ENCODE measurements at regions not wholly inside any gene's neighbourhood (a gene's known extent, or its start where the extent isn't known, plus 50 kb on each side); places are given as distances from the start of the nearest gene placed in this dataset.

- Mint-ChIP-seq H3K4me1 (peaks cover 6% of the 10 kb centered on the region), H3K27me3 (no peaks in the 10 kb centered on the region), H3K27ac (no peak overlapping the region), H3K9me3 (no peaks in the 10 kb centered on the region), H3K36me3 (no peaks in the 10 kb centered on the region), H3K4me3 (no peak overlapping the region)
- DNase-seq: no peak
Measured at GRCh38 chr10:47136866-47137265, 163.1 kb upstream of the GDF10 start.

- H3K4me3 Mint-ChIP-seq: no peak overlapping the region
- no peaks in the 10 kb centered on the region for H3K9me3 Mint-ChIP-seq
- H3K27me3 Mint-ChIP-seq: no peaks in the 10 kb centered on the region
- no peaks in the 10 kb centered on the region for H3K36me3 Mint-ChIP-seq
- no peak overlapping the region for H3K27ac Mint-ChIP-seq
- DNase-seq: no peak
- H3K4me1 Mint-ChIP-seq: peaks cover 6% of the 10 kb centered on the region
Measured at GRCh38 chr10:47137311-47137851, 162.6 kb upstream of the GDF10 start.

- Mint-ChIP-seq H3K27me3 (no peaks in the 10 kb centered on the region), H3K9me3 (no peaks in the 10 kb centered on the region), H3K4me3 (no peak overlapping the region), H3K27ac (no peak overlapping the region), H3K4me1 (peaks cover 2% of the 10 kb centered on the region), H3K36me3 (no peaks in the 10 kb centered on the region)
- no peak for DNase-seq
Measured at GRCh38 chr10:47139121-47139520, 160.9 kb upstream of the GDF10 start.

- Mint-ChIP-seq H3K4me3 (no peak overlapping the region), H3K9me3 (no peaks in the 10 kb centered on the region), H3K36me3 (no peaks in the 10 kb centered on the region), H3K4me1 (peaks cover 13% of the 10 kb centered on the region), H3K27me3 (no peaks in the 10 kb centered on the region), H3K27ac (no peak overlapping the region)
- no peak for DNase-seq
Measured at GRCh38 chr10:47140761-47141348, 159.1 kb upstream of the GDF10 start.

- DNase-seq: no peak
- no peaks in the 10 kb centered on the region for H3K9me3 Mint-ChIP-seq
- H3K4me1 Mint-ChIP-seq: peaks cover 15% of the 10 kb centered on the region
- no peak overlapping the region for H3K27ac Mint-ChIP-seq
- H3K36me3 Mint-ChIP-seq: no peaks in the 10 kb centered on the region
- H3K4me3 Mint-ChIP-seq: no peak overlapping the region
- no peaks in the 10 kb centered on the region for H3K27me3 Mint-ChIP-seq
Measured at GRCh38 chr10:47141349-47141748, 158.6 kb upstream of the GDF10 start.

- H3K4me3 Mint-ChIP-seq: no peak overlapping the region
- H3K4me1 Mint-ChIP-seq: peaks cover 15% of the 10 kb centered on the region
- H3K27ac Mint-ChIP-seq: no peak overlapping the region
- peaks cover 2% of the 10 kb centered on the region for H3K36me3 Mint-ChIP-seq
- no peaks in the 10 kb centered on the region for H3K27me3 Mint-ChIP-seq
- no peaks in the 10 kb centered on the region for H3K9me3 Mint-ChIP-seq
- no peak for DNase-seq
Measured at GRCh38 chr10:47143072-47143471, 156.9 kb upstream of the GDF10 start.

GRCh38 chr10:47143473-47143872, 156.5 kb upstream of the GDF10 start:
- Mint-ChIP-seq H3K9me3 (no peaks in the 10 kb centered on the region), H3K27me3 (no peaks in the 10 kb centered on the region), H3K4me3 (no peak overlapping the region), H3K36me3 (peaks cover 2% of the 10 kb centered on the region), H3K27ac (peak overlapping the region; percentile 13), H3K4me1 (peaks cover 15% of the 10 kb centered on the region)
- no peak for DNase-seq

GRCh38 chr10:47144525-47144924, 155.5 kb upstream of the GDF10 start:
- Mint-ChIP-seq H3K27ac (peak overlapping the region; percentile 87), H3K9me3 (no peaks in the 10 kb centered on the region), H3K4me3 (no peak overlapping the region), H3K4me1 (peaks cover 15% of the 10 kb centered on the region), H3K36me3 (peaks cover 2% of the 10 kb centered on the region), H3K27me3 (no peaks in the 10 kb centered on the region)
- DNase-seq: no peak

- Mint-ChIP-seq H3K9me3 (no peaks in the 10 kb centered on the region), H3K27me3 (no peaks in the 10 kb centered on the region), H3K36me3 (peaks cover 2% of the 10 kb centered on the region), H3K4me1 (peaks cover 15% of the 10 kb centered on the region), H3K27ac (peak overlapping the region; percentile 87), H3K4me3 (no peak overlapping the region)
- DNase-seq: peak; percentile 63
Measured at GRCh38 chr10:47145290-47145934, 154.6 kb upstream of the GDF10 start.

- H3K36me3 Mint-ChIP-seq: peaks cover 2% of the 10 kb centered on the region
- H3K4me3 Mint-ChIP-seq: no peak overlapping the region
- DNase-seq: no peak
- peaks cover 15% of the 10 kb centered on the region for H3K4me1 Mint-ChIP-seq
- no peaks in the 10 kb centered on the region for H3K9me3 Mint-ChIP-seq
- no peaks in the 10 kb centered on the region for H3K27me3 Mint-ChIP-seq
- H3K27ac Mint-ChIP-seq: no peak overlapping the region
Measured at GRCh38 chr10:47146572-47146971, 153.4 kb upstream of the GDF10 start.

- H3K27me3 Mint-ChIP-seq: no peaks in the 10 kb centered on the region
- no peak for DNase-seq
- no peak overlapping the region for H3K27ac Mint-ChIP-seq
- H3K4me1 Mint-ChIP-seq: peaks cover 15% of the 10 kb centered on the region
- H3K36me3 Mint-ChIP-seq: peaks cover 2% of the 10 kb centered on the region
- no peaks in the 10 kb centered on the region for H3K9me3 Mint-ChIP-seq
- no peak overlapping the region for H3K4me3 Mint-ChIP-seq
Measured at GRCh38 chr10:47147186-47147585, 152.8 kb upstream of the GDF10 start.

- H3K4me3 Mint-ChIP-seq: no peak overlapping the region
- DNase-seq: no peak
- H3K9me3 Mint-ChIP-seq: peaks cover 22% of the 10 kb centered on the region
Measured at GRCh38 chr10:47150581-47150980, 149.4 kb upstream of the GDF10 start.

GRCh38 chr10:47151920-47152319, 148.1 kb upstream of the GDF10 start:
- no peaks in the 10 kb centered on the region for H3K27me3 Mint-ChIP-seq
- H3K27ac Mint-ChIP-seq: no peak overlapping the region
- H3K9me3 Mint-ChIP-seq: peaks cover 30% of the 10 kb centered on the region
- DNase-seq: no peak
- H3K4me3 Mint-ChIP-seq: no peak overlapping the region
- peaks cover 12% of the 10 kb centered on the region for H3K36me3 Mint-ChIP-seq
- peaks cover 11% of the 10 kb centered on the region for H3K4me1 Mint-ChIP-seq

More at GRCh38 chr10:47150581-47150980, 149.4 kb upstream of the GDF10 start:
- Mint-ChIP-seq H3K36me3 (peaks cover 14% of the 10 kb centered on the region), H3K27ac (no peak overlapping the region), H3K27me3 (no peaks in the 10 kb centered on the region), H3K4me1 (peaks cover 16% of the 10 kb centered on the region)

GRCh38 chr10:47152861-47153349, 147.1 kb upstream of the GDF10 start:
- Mint-ChIP-seq H3K36me3 (peaks cover 12% of the 10 kb centered on the region), H3K27me3 (no peaks in the 10 kb centered on the region), H3K4me1 (peaks cover 11% of the 10 kb centered on the region), H3K27ac (peak overlapping the region; percentile 72), H3K9me3 (peaks cover 30% of the 10 kb centered on the region), H3K4me3 (no peak overlapping the region)
- no peak for DNase-seq

GRCh38 chr10:47154762-47155161, 145.2 kb upstream of the GDF10 start:
- peaks cover 12% of the 10 kb centered on the region for H3K36me3 Mint-ChIP-seq
- H3K27ac Mint-ChIP-seq: no peak overlapping the region
- no peak for DNase-seq
- H3K9me3 Mint-ChIP-seq: peaks cover 31% of the 10 kb centered on the region
- H3K4me3 Mint-ChIP-seq: no peak overlapping the region
- H3K4me1 Mint-ChIP-seq: peaks cover 11% of the 10 kb centered on the region
- H3K27me3 Mint-ChIP-seq: no peaks in the 10 kb centered on the region

GRCh38 chr10:47156873-47157272, 143.1 kb upstream of the GDF10 start:
- H3K27me3 Mint-ChIP-seq: no peaks in the 10 kb centered on the region
- no peak overlapping the region for H3K4me3 Mint-ChIP-seq
- no peak for DNase-seq
- peaks cover 14% of the 10 kb centered on the region for H3K4me1 Mint-ChIP-seq
- H3K27ac Mint-ChIP-seq: no peak overlapping the region
- peaks cover 12% of the 10 kb centered on the region for H3K36me3 Mint-ChIP-seq
- H3K9me3 Mint-ChIP-seq: peaks cover 31% of the 10 kb centered on the region

All from activated naive CD8-positive, alpha-beta T cell treated with anti-CD3 and anti-CD28 coated beads for 36 hours (primary cell).